GM23338 (cell line): ENCODE measurements at regions not wholly inside any gene's neighbourhood (a gene's known extent, or its start where the extent isn't known, plus 50 kb on each side); places are given as distances from the start of the nearest gene placed in this dataset.
A peak's percentile ranks its signal among the peaks of the same experiment; 100 is the strongest.

ENCODE experiments used
- ATAC-seq: fragments of 200-7000 bp; cut with Tn5 transposase; 3 replicates; pipeline ENCODE4 v1.9.1; 2020
- DNase-seq: peaks from one replicate; pipeline ENCODE4 v3.0.0-alpha.2; 2015; ENCODE audit warnings: low spot score
- H2AFZ ChIP-seq: fragments of 200-600 bp; sonication (generic); 2 replicates; pipeline ENCODE4 v1.8.0; 2016; ENCODE audit warnings: antibody characterized with exemption, mild to moderate bottlenecking, moderate library complexity
- H3F3A ChIP-seq: fragments of 200-600 bp; sonication (generic); replicated peaks from 2 replicates; pipeline ENCODE4 v1.8.0; 2017; ENCODE audit warnings: antibody characterized with exemption, mixed run types, low read depth
- H3K27ac ChIP-seq: fragments of 200-600 bp; sonication (generic); 2 replicates; pipeline ENCODE4 v1.6.1; 2016; ENCODE audit warnings: low read depth
- H3K27me3 ChIP-seq: fragments of 200-600 bp; sonication (generic); 2 replicates; pipeline ENCODE4 v1.8.0; 2016; ENCODE audit warnings: mild to moderate bottlenecking, mixed run types, moderate library complexity; ENCODE audit not compliant: insufficient read depth
- H3K36me3 ChIP-seq: fragments of 200-600 bp; sonication (generic); 2 replicates; pipeline ENCODE4 v1.8.0; 2016; ENCODE audit warnings: mild to moderate bottlenecking; ENCODE audit not compliant: insufficient read depth
- H3K4me1 ChIP-seq: fragments of 200-600 bp; sonication (generic); 2 replicates; pipeline ENCODE4 v1.8.0; 2016; ENCODE audit warnings: mild to moderate bottlenecking, moderate library complexity; ENCODE audit not compliant: insufficient read depth
- H3K4me2 ChIP-seq: fragments of 200-600 bp; sonication (generic); 2 replicates; pipeline ENCODE4 v1.7.1; 2017; ENCODE audit warnings: mixed run types
- H3K4me3 ChIP-seq: fragments of 200-600 bp; sonication (generic); 2 replicates; pipeline ENCODE4 v1.6.1; 2016; ENCODE audit warnings: mixed run types
- H3K79me2 ChIP-seq: fragments of 200-600 bp; sonication (generic); replicated peaks from 2 replicates; pipeline ENCODE4 v1.8.0; 2017; ENCODE audit warnings: mild to moderate bottlenecking; ENCODE audit not compliant: insufficient read depth
- H3K9me2 ChIP-seq: fragments of 200-600 bp; sonication (generic); 2 replicates; pipeline ENCODE4 v1.8.0; 2017; ENCODE audit not compliant: insufficient read depth
- H4K20me1 ChIP-seq: fragments of 200-600 bp; sonication (generic); replicated peaks from 2 replicates; pipeline ENCODE4 v1.8.0; 2017; ENCODE audit warnings: mild to moderate bottlenecking; ENCODE audit not compliant: insufficient read depth
- H3K27ac Mint-ChIP-seq: 2 replicates; pipeline ENCODE4 v1.8.0; 2020; ENCODE audit warnings: inconsistent platforms, mild to moderate bottlenecking, moderate library complexity, mixed read lengths
- H3K27me3 Mint-ChIP-seq: 3 replicates; pipeline ENCODE4 v1.8.0; 2022; ENCODE audit warnings: low read depth, mild to moderate bottlenecking, moderate library complexity, mixed read lengths, inconsistent platforms; ENCODE audit not compliant: insufficient read depth, poor library complexity
- H3K36me3 Mint-ChIP-seq: 3 replicates; pipeline ENCODE4 v1.8.0; 2021; ENCODE audit warnings: low read depth, mild to moderate bottlenecking, inconsistent platforms, moderate library complexity, mixed read lengths
- H3K4me1 Mint-ChIP-seq: 3 replicates; pipeline ENCODE4 v1.8.0; 2020; ENCODE audit warnings: mild to moderate bottlenecking, inconsistent platforms, mixed read lengths
- H3K4me3 Mint-ChIP-seq: 3 replicates; pipeline ENCODE4 v1.8.0; 2021; ENCODE audit warnings: moderate library complexity, mild to moderate bottlenecking, inconsistent platforms, mixed read lengths
- H3K9me3 Mint-ChIP-seq: 3 replicates; pipeline ENCODE4 v1.8.0; 2020; ENCODE audit warnings: moderate library complexity, mild to moderate bottlenecking, inconsistent platforms, mixed read lengths
- CREB1 ChIP-seq: fragments of 250-450 bp; sonication (Bioruptor Pico); IDR thresholded peaks from 2 replicates; pipeline ENCODE4 v1.5.0; 2020; ENCODE audit warnings: low read depth, mild to moderate bottlenecking, moderate library complexity
- CTCF ChIP-seq, 2 experiments: fragments of 200-600 bp in 1 of 2; sonication (generic) in 1 of 2; conservative IDR thresholded peaks; 2 replicates each; pipeline versions ENCODE4 v1.5.1 to v1.6.1; 2016 to 2017; ENCODE audit warnings: antibody characterized with exemption in 2 of 2, low read depth in 2 of 2, mild to moderate bottlenecking in 2 of 2, moderate library complexity in 1 of 2
- ETS1 ChIP-seq: IDR thresholded peaks from 2 replicates; pipeline ENCODE4 v1.6.1; 2016; ENCODE audit warnings: antibody characterized with exemption
- JUNB ChIP-seq: IDR thresholded peaks from one replicate; pipeline ENCODE4 v1.6.1; 2016; ENCODE audit warnings: antibody characterized with exemption; ENCODE audit not compliant: unreplicated experiment
- NANOG ChIP-seq: IDR thresholded peaks from 2 replicates; pipeline ENCODE4 v1.6.1; 2016; ENCODE audit warnings: antibody characterized with exemption, borderline replicate concordance
- REST ChIP-seq: IDR thresholded peaks from one replicate; pipeline ENCODE4 v1.6.1; 2018; ENCODE audit warnings: antibody characterized with exemption; ENCODE audit not compliant: unreplicated experiment
- STAT1 ChIP-seq: IDR thresholded peaks from one replicate; pipeline ENCODE4 v1.6.1; 2016; ENCODE audit warnings: antibody characterized with exemption; ENCODE audit not compliant: unreplicated experiment
- ZNF114 ChIP-seq: fragments of 250-450 bp; sonication (Bioruptor Pico); IDR thresholded peaks from 2 replicates; pipeline ENCODE4 v1.5.0; 2020; ENCODE audit warnings: mild to moderate bottlenecking, moderate library complexity
- TF ChIP-seq, protein P1 (sequence below): fragments of 250-450 bp; sonication (Bioruptor Pico); IDR thresholded peaks from 2 replicates; pipeline ENCODE4 v1.5.0; 2020; ENCODE audit warnings: mild to moderate bottlenecking, moderate library complexity

- Histone ChIP-seq H3K79me2 (no peaks in the 10 kb centered on the region), H3F3A (no peaks in the 10 kb centered on the region), H3K36me3 (no peaks in the 10 kb centered on the region), H3K4me2 (no peak overlapping the region), H3K27me3 (no peaks in the 10 kb centered on the region), H2AFZ (no peak overlapping the region), H3K4me1 (no peaks in the 10 kb centered on the region), H3K9me2 (no peaks in the 10 kb centered on the region), H3K27ac (no peak overlapping the region), H3K4me3 (no peak overlapping the region), H4K20me1 (no peaks in the 10 kb centered on the region)
- H3K27me3 Mint-ChIP-seq = no peaks in the 10 kb centered on the region
- no peak overlapping the region for H3K27ac Mint-ChIP-seq
- peak; percentile 61 for ATAC-seq
- TF ChIP-seq JUNB = no peak
- no peak for TF ChIP-seq CREB1 (CRISPR knock-in tag)
- TF ChIP-seq CTCF (conservative IDR thresholded peaks at IDR 0.05; ENCODE audit: low read depth in 2 of 2) = peak; percentile 32 to 54; a peak in 2 of 4 replicates
- TF ChIP-seq NANOG = no peak
- TF ChIP-seq ZNF114 = no peak
- no peak overlapping the region for H3K4me3 Mint-ChIP-seq
- no peaks in the 10 kb centered on the region; the same call in 2 of the 3 replicates for H3K36me3 Mint-ChIP-seq
- peaks cover 11% of the 10 kb centered on the region; the same call in 2 of the 3 replicates for H3K9me3 Mint-ChIP-seq
- peak; percentile 17 for DNase-seq
- no peaks in the 10 kb centered on the region for H3K4me1 Mint-ChIP-seq
These were observed 196.2 kb upstream of the TENT5D start for GRCh38 chrX:80223982-80224579.

- no peak overlapping the region for H3K4me3 ChIP-seq
- H3K27ac Mint-ChIP-seq = no peak overlapping the region
- ATAC-seq = no peak
- no peaks in the 10 kb centered on the region for H3K79me2 ChIP-seq
- H3K4me2 ChIP-seq = no peak overlapping the region
- no peaks in the 10 kb centered on the region for H3K9me2 ChIP-seq
- H3K36me3 ChIP-seq = no peaks in the 10 kb centered on the region
- no peak overlapping the region for H3K27ac ChIP-seq
- no peak overlapping the region for H3K4me3 Mint-ChIP-seq
- H3K27me3 ChIP-seq = no peaks in the 10 kb centered on the region
- H3K9me3 Mint-ChIP-seq = peaks cover 10% of the 10 kb centered on the region; the same call in 2 of the 3 replicates
- no peaks in the 10 kb centered on the region for H4K20me1 ChIP-seq
- no peaks in the 10 kb centered on the region for H3K4me1 Mint-ChIP-seq
- H3K27me3 Mint-ChIP-seq = peaks cover 3% of the 10 kb centered on the region
- H3K4me1 ChIP-seq = no peaks in the 10 kb centered on the region
- DNase-seq = no peak
- no peak overlapping the region for H2AFZ ChIP-seq
- H3F3A ChIP-seq = no peaks in the 10 kb centered on the region
- H3K36me3 Mint-ChIP-seq = peaks cover 14% of the 10 kb centered on the region; the same call in 1 of the 3 replicates
- no peak for TF ChIP-seq ZNF114
- TF ChIP-seq JUNB = no peak
- no peak for TF ChIP-seq REST
- no peak for TF ChIP-seq STAT1
- TF ChIP-seq, protein P1, sequence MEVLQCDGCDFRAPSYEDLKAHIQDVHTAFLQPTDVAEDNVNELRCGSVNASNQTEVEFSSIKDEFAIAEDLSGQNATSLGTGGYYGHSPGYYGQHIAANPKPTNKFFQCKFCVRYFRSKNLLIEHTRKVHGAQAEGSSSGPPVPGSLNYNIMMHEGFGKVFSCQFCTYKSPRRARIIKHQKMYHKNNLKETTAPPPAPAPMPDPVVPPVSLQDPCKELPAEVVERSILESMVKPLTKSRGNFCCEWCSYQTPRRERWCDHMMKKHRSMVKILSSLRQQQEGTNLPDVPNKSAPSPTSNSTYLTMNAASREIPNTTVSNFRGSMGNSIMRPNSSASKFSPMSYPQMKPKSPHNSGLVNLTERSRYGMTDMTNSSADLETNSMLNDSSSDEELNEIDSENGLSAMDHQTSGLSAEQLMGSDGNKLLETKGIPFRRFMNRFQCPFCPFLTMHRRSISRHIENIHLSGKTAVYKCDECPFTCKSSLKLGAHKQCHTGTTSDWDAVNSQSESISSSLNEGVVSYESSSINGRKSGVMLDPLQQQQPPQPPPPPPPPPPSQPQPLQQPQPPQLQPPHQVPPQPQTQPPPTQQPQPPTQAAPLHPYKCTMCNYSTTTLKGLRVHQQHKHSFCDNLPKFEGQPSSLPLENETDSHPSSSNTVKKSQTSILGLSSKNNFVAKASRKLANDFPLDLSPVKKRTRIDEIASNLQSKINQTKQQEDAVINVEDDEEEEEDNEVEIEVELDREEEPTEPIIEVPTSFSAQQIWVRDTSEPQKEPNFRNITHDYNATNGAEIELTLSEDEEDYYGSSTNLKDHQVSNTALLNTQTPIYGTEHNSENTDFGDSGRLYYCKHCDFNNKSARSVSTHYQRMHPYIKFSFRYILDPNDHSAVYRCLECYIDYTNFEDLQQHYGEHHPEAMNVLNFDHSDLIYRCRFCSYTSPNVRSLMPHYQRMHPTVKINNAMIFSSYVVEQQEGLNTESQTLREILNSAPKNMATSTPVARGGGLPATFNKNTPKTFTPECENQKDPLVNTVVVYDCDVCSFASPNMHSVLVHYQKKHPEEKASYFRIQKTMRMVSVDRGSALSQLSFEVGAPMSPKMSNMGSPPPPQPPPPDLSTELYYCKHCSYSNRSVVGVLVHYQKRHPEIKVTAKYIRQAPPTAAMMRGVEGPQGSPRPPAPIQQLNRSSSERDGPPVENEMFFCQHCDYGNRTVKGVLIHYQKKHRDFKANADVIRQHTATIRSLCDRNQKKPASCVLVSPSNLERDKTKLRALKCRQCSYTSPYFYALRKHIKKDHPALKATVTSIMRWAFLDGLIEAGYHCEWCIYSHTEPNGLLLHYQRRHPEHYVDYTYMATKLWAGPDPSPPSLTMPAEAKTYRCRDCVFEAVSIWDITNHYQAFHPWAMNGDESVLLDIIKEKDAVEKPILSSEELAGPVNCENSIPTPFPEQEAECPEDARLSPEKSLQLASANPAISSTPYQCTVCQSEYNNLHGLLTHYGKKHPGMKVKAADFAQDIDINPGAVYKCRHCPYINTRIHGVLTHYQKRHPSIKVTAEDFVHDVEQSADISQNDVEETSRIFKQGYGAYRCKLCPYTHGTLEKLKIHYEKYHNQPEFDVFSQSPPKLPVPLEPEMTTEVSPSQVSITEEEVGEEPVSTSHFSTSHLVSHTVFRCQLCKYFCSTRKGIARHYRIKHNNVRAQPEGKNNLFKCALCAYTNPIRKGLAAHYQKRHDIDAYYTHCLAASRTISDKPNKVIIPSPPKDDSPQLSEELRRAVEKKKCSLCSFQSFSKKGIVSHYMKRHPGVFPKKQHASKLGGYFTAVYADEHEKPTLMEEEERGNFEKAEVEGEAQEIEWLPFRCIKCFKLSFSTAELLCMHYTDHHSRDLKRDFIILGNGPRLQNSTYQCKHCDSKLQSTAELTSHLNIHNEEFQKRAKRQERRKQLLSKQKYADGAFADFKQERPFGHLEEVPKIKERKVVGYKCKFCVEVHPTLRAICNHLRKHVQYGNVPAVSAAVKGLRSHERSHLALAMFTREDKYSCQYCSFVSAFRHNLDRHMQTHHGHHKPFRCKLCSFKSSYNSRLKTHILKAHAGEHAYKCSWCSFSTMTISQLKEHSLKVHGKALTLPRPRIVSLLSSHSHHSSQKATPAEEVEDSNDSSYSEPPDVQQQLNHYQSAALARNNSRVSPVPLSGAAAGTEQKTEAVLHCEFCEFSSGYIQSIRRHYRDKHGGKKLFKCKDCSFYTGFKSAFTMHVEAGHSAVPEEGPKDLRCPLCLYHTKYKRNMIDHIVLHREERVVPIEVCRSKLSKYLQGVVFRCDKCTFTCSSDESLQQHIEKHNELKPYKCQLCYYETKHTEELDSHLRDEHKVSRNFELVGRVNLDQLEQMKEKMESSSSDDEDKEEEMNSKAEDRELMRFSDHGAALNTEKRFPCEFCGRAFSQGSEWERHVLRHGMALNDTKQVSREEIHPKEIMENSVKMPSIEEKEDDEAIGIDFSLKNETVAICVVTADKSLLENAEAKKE (CRISPR knock-in tag) = no peak
- no peak for TF ChIP-seq ETS1
These were observed 190.6 kb upstream of the TENT5D start for GRCh38 chrX:80229626-80230025.
